ENCODE measurements at regions not wholly inside any gene's neighbourhood (a gene's known extent, or its start where the extent isn't known, plus 50 kb on each side); places are given as distances from the start of the nearest gene placed in this dataset.

DNA sequence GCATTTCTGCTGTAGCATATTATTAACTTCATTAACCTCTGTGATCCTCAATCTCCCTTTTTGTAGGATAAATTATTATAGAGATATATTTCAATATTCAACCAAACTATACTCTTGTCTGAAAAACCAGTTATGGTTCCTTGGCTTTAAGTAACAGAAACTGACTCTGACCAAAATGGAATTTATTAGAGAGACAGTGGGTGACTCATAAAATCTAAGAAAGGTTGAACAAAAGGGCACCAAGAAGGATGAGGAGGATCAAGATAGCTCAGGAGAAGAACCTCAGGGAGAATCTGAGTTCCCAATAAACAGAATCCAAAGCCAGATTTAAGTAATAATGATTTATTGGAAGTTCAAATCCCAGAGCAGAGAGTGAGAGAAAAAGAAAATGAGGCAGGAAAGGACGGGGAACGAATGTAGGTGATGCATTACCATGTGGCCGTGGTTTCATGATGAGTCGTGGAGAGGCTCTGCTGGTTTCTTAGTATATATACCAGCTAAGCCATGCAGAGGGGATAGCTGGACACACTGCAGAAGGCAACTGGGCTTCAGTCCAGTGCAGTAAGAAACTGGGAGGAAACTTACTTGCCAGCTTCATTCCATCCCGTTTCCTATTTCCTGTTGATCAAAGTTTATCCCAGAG is 151.5 kb upstream of the GOT2 start:
- TF ChIP-seq, protein P1, sequence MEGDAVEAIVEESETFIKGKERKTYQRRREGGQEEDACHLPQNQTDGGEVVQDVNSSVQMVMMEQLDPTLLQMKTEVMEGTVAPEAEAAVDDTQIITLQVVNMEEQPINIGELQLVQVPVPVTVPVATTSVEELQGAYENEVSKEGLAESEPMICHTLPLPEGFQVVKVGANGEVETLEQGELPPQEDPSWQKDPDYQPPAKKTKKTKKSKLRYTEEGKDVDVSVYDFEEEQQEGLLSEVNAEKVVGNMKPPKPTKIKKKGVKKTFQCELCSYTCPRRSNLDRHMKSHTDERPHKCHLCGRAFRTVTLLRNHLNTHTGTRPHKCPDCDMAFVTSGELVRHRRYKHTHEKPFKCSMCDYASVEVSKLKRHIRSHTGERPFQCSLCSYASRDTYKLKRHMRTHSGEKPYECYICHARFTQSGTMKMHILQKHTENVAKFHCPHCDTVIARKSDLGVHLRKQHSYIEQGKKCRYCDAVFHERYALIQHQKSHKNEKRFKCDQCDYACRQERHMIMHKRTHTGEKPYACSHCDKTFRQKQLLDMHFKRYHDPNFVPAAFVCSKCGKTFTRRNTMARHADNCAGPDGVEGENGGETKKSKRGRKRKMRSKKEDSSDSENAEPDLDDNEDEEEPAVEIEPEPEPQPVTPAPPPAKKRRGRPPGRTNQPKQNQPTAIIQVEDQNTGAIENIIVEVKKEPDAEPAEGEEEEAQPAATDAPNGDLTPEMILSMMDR (IDR thresholded peaks at IDR 0.05; ENCODE audit: low read depth, low read length, poor library complexity, severe bottlenecking), result no peak
- TF ChIP-seq EZH2phosphoT487 (IDR thresholded peaks at IDR 0.05; ENCODE audit: borderline replicate concordance, low read length), result no peak

Data from DOHH2 (cell line).